Kidney (tissue), 13 donors: ENCODE measurements at regions not wholly inside any gene's neighbourhood (a gene's known extent, or its start where the extent isn't known, plus 50 kb on each side); places are given as distances from the start of the nearest gene placed in this dataset.

Source experiments
- DNase-seq, 5 donors: peaks; one replicate each; pipeline ENCODE4 v3.0.0-alpha.2; 2013 to 2020
- FAIRE-seq: peaks from 2 replicates; lab custom pipeline; 2012; peaks lifted over from hg19 to GRCh38; lab: Jason Lieb, UNC
- H3K27ac ChIP-seq, 2 donors: one replicate each; pipeline ENCODE4 v1.7.0; 2013; ENCODE audit warnings: low read depth in 2 of 2, low read length in 2 of 2, inconsistent platforms in 1 of 2
- H3K27me3 ChIP-seq: one replicate; pipeline ENCODE4 v1.7.1; 2013; ENCODE audit warnings: low read length, inconsistent platforms; ENCODE audit not compliant: control insufficient read depth, insufficient read depth
- H3K36me3 ChIP-seq, 3 donors: one replicate each; pipeline versions ENCODE4 v1.7.0 to v1.7.1; 2013; ENCODE audit warnings: low read length in 3 of 3, control low read depth in 1 of 3, inconsistent platforms in 1 of 3; ENCODE audit not compliant: insufficient read depth in 3 of 3, control insufficient read depth in 2 of 3
- H3K4me1 ChIP-seq, 3 donors: one replicate each; pipeline versions ENCODE4 v1.7.0 to v1.7.1; 2013; ENCODE audit warnings: low read length in 3 of 3, inconsistent platforms in 1 of 3, low read depth in 1 of 3; ENCODE audit not compliant: control insufficient read depth in 2 of 3, insufficient read depth in 2 of 3
- H3K4me3 ChIP-seq, 3 donors: one replicate each; pipeline versions ENCODE4 v1.7.0 to v1.8.1; 2013; ENCODE audit warnings: low read length in 3 of 3, control low read depth in 1 of 3, inconsistent platforms in 1 of 3
- H3K9ac ChIP-seq, 3 donors: one replicate each; pipeline versions ENCODE4 v1.7.0 to v1.7.1; 2013; ENCODE audit warnings: low read length in 3 of 3, control low read depth in 1 of 3, inconsistent platforms in 1 of 3
- H3K9me3 ChIP-seq, 3 donors: one replicate each; pipeline versions ENCODE4 v1.7.0 to v1.7.1; 2013; ENCODE audit warnings: low read length in 3 of 3, control low read depth in 1 of 3, inconsistent platforms in 1 of 3; ENCODE audit not compliant: control insufficient read depth in 2 of 3, insufficient read depth in 1 of 3
- CTCF ChIP-seq: IDR thresholded peaks from 3 replicates; pipeline ENCODE4 v1.5.1; 2012; ENCODE audit warnings: mild to moderate bottlenecking, moderate library complexity, borderline replicate concordance; ENCODE audit not compliant: insufficient read depth; ENCODE audit errors: extremely low read depth
- intact Hi-C: fragments of 100-400 bp; cut with DNase I; formaldehyde crosslinking; loops from one replicate; pipeline ENCODE4 v1.11.1; 2022
- donor health status: control.
- donor health status: control.
- donor health status: control.
- donor health status: control.
- donor health status: control.
- donor health status: DM: yes; HTN: yes; CAD: no.
- donor health status: Normal renal cell carcinoma (clear cell type).

DNA sequence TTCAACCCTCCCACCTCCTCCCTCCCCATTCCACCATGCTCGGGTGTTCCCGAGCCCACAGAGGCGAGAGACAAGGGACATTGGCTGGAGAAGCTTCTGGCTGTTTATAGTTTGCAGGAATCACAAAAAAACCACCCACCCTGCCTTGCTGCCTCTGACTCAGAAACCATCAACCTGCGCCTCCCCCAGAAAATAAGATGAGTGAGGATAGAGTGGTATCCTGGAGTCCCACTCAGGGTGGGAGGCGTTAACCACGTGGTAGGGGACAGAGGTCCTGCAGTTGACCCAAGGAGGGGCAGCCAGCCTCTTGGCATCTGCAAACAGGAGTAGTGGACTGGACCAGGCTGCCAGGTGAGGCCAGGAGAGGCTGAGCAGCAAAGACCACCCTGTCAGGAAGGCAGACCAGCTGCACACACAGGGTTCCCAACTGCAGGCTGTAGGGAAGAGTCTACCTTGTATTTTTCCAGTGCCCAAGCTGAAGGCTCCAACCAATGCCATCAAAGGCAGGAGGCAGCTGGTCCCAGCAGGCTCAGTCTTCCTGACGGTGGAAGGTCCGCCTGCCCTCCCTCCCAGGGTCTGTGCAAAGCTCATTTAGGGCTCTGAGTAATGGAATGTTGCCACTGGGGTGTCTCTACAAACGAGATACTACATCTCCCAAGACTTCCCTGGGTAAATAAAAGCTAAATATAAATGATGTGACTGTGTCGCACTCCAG lies 201.5 kb upstream of the TNRC6C start:
- H3K4me1 ChIP-seq: no peaks in the 10 kb centered on the region
- TF ChIP-seq CTCF: no peak
- no peaks in the 10 kb centered on the region for H3K9me3 ChIP-seq
- no peak overlapping the region for H3K4me3 ChIP-seq
- DNase-seq (peak in 1 of 5 donors; percentile 28), FAIRE-seq (no peak)
- H3K27me3 ChIP-seq: no peaks in the 10 kb centered on the region
- H3K36me3 ChIP-seq: no peaks in the 10 kb centered on the region
- no peak overlapping the region for H3K9ac ChIP-seq
- intact Hi-C loops: no loop called here
- H3K27ac ChIP-seq: no peak overlapping the region

- H3K27me3 ChIP-seq: no peaks in the 10 kb centered on the region
- H3K4me1 ChIP-seq: no peaks in the 10 kb centered on the region
- FAIRE-seq (no peak), DNase-seq (peak in 1 of 5 donors; percentile 61)
- no peak overlapping the region for H3K27ac ChIP-seq
- intact Hi-C loops: no loop called here
- no peaks in the 10 kb centered on the region for H3K36me3 ChIP-seq
- H3K4me3 ChIP-seq: no peak overlapping the region
- H3K9ac ChIP-seq: no peak overlapping the region
- no peak for TF ChIP-seq CTCF
- no peaks in the 10 kb centered on the region for H3K9me3 ChIP-seq
Measured at GRCh38 chr17:77757561-77757898, 201.0 kb upstream of the TNRC6C start.

DNA sequence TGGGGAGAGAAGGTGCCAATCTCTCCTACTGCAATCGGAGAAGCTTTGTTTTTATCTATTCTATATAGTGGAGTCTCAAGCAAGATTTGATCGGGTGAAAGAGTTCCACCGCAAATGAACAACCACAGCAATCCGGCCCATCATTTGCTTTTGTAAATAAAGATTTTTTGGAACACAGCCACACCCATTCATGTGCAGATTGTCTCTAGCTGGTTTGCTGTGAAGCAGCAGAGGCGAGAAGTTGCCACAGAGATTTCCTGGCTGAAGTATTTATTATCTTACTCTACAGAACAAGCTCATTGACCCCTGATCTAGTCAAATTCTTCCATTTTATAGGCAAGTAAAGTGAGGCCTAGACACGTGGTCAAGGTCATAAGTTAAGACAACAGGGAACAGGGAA lies 195.5 kb upstream of the TNRC6C start:
- Histone ChIP-seq H3K27me3 (no peaks in the 10 kb centered on the region), H3K4me3 (no peak overlapping the region), H3K4me1 (no peaks in the 10 kb centered on the region), H3K9ac (no peak overlapping the region), H3K9me3 (no peaks in the 10 kb centered on the region), H3K27ac (no peak overlapping the region), H3K36me3 (no peaks in the 10 kb centered on the region)
- FAIRE-seq (no peak), DNase-seq (no peak)
- intact Hi-C loops: no loop called here
- no peak for TF ChIP-seq CTCF

- H3K9ac ChIP-seq: no peak overlapping the region
- no peaks in the 10 kb centered on the region for H3K4me1 ChIP-seq
- H3K27me3 ChIP-seq: no peaks in the 10 kb centered on the region
- H3K9me3 ChIP-seq: no peaks in the 10 kb centered on the region
- TF ChIP-seq CTCF: no peak
- no peak overlapping the region for H3K4me3 ChIP-seq
- intact Hi-C loops: no loop called here
- no peak overlapping the region for H3K27ac ChIP-seq
- FAIRE-seq (no peak), DNase-seq (no peak)
- no peaks in the 10 kb centered on the region for H3K36me3 ChIP-seq
Measured at GRCh38 chr17:77763575-77763974, 194.9 kb upstream of the TNRC6C start.
